GM19397 (cell line): ENCODE measurements at regions not wholly inside any gene's neighbourhood (a gene's known extent, or its start where the extent isn't known, plus 50 kb on each side); places are given as distances from the start of the nearest gene placed in this dataset.
"Not testable (repeated sequence)": the region's sequence is repeated elsewhere in the genome, so short reads cannot be mapped to it uniquely, and the experiment has no call there.

Experiments
- ATAC-seq: cut with Tn5 transposase; IDR thresholded peaks from one replicate; pipeline ENCODE4 v1.9.1; 2021; ENCODE audit warnings: mild to moderate bottlenecking, moderate library complexity; ENCODE audit not compliant: unreplicated experiment

DNA sequence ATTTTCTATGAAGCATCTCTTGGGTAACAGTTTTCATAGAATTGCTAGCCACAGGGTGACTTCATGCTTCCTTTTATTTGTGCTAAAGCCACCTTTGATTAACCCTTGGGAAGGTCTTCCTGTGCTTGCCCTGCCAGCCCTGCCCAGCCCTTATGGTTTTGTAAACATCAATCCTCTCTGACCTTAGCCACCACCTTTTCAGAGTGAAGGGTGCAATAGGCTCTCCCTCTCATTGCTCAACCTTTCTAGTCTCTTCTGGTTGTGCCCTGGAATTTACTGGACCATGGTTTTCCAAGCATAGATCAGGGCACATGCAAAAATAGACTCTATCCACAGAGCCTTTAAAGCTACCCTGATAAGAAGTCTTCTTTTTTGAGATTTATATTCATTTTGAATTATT, 77.7 kb upstream of the FRMD6 start:
- ATAC-seq = no peak

DNA sequence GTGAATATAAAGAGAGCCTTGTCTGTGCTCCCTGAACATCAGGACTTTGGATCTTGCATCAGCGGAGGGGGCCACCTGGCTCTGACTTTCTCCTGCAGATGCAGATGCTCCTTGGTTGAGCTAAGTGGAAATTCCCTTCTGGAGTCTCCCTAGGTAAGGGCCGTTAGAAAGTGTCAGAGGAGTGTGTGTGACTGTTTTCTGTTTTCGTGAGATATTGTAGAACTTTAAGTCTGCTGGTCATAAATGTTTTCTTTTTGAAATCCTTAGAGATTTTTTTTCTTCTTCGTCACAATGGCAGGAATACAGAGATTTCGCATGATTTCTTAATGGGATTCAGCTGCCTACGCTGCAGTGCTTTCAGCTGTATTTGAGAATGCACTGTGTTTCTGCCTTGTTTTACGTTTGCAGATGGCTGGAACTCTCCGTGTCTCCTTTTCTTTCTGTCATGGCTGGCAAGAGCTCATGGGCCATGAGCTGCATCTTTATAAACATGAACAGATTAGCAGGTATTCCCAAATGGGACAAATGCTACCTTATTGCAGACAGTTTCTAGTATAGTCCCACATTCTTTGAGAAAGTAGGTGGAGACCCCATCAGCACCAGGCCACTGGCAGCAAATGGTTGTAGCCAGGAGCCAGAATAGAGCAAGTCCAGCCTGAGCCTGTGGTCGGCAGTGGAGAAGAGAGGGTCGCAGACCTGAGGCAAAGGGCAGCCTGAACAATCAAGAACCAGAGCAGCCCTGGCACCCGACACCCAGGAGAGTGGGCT, 76.2 kb upstream of the FRMD6 start:
- ATAC-seq = no peak

DNA sequence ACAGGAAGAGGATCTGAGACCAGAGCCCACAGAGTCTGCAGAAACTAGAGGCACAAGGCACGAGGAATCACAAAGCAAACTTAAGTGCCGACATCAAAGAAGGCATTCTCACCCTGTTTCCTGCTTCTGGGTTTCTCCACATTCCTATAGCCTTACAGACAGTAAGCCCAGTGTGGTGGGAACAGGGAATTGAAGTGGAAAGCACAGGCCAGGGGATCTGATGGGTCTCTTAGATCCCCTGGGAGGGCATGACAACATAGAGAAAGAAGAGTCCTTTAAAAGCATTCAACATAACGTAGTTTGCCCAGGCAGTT, 75.6 kb upstream of the FRMD6 start:
- no peak for ATAC-seq

DNA sequence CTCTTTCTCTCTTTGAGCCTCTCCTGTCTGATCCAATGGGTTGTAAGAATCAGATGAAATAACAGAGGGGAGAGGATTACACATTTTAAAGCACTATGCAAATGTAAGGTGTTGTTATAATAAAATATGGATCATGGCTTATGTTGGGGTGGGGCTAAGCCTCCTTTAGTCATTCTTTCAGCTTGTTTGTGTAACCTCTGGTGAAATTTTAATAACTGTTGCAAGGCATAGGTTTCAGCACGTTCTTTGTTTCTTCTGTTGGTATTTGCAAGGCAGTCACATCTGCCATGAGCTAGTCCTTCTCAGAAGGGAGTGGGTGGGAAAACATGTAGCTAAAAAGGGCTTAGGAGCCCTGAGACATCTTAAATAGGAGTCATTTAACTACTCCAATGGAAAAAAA, 74.8 kb upstream of the FRMD6 start:
- no peak for ATAC-seq

DNA sequence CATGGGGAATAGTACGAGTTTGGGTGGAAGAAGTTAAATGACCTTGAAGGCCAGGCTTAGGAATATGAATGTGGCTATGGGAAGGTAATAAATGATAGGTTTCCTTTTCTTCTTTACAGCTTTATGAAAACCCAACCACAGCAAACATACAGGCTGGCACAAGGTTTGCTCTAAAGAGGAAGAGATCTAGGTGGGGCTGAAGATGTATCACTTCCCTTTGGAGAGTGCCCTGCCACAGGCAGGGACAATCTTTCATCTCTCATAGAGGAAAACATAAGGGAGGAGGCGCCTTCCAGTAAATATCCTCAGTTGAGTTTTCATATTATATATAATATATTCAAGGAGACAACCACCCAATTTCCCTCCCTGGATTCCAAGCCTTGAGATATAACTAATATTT, 72.9 kb upstream of the FRMD6 start:
- no peak for ATAC-seq

DNA sequence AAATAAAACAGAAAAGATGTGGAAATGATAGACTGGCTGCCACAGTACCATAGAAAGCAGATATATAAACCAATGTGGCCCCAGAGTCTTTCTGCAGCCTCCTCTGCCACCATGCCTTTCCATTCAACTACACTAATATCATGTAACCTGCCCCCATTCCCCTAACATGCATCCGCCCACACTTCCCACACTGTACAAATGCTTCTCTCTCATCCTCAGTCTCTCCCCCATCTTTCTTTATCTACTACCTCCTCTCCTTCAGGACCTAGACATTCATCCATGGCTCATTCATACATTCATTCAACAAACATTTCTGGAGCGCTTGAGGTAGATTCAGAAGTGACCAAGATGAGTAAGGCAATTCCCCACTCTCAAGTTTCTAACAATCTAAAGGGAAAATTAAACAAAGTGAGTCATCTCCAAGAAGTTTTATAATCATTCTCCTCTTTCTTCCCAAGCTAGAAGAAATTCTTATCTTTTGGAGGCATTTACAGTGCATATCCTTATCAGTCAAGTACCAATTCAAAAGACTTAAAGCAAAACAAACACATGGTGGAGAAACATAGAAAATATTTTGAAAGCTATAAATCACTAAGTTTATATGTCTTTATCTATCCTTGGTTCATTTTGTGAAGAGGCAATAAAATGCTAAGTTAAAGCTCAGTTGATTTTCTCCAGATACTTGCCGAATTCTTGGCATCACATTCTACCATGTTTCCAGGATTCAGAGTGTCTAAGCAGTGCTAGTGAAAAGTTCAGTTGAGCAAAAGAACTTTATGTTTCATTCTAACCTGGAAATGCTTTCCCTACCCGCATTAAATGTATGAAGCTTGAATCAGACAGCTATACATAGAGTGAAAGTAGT, 70.5 kb upstream of the FRMD6 start:
- ATAC-seq = no peak

DNA sequence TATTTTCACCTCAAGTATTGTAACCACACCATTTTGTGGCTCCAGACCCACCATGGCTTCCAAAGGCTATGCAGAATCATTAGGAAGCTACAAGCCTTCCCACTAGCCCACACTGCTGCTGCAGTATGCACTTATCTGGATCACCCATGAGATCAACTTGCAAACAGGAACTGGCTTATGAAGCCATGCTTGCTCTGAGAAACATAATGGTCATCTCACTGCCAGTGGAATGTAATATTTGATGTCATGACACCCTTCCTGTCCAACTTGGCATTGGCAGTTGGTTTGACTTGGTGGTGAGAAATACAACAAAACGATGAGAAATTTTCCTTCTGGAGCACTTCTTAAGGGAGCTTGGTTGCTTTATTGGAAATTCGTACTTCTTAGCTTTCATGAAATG, 69.3 kb upstream of the FRMD6 start:
- no peak for ATAC-seq

DNA sequence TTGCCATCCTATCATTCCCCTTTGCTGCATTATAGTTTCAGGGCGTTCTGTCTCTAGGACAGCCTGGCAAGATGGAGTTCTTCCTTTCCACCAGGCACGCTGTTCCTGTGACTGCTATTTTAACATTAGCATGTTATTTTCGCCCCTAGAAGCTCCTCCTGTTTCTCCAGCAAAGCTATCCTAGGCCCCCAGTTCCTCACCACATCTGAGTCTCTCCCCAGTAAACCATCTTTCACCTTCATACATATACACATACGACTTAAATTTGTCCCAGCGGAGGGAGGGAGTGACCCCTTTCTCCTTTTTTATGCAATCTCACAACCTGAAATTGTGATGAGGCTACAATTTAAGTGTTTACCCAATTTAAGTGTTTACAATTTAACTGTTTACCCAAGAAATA, 66.7 kb upstream of the FRMD6 start:
- no peak for ATAC-seq

DNA sequence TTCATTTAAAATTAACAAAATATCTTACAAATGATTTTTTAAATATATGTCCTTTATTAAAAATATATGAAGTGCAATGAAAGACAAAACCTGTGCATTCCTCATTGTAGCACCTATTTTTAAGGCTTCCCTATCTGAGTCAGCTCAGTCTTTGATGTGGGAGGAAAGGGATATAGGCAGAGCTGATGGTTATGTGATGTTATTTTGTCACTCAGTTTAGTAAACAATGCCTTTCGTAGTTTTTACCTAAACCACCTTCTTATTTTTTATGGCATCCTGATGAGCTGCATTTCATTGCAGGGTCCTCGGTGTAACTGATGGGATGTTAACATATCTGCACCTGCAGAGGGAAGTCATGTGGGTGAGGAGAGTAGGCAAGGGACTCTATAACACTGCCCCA, 58.9 kb upstream of the FRMD6 start:
- no peak for ATAC-seq

DNA sequence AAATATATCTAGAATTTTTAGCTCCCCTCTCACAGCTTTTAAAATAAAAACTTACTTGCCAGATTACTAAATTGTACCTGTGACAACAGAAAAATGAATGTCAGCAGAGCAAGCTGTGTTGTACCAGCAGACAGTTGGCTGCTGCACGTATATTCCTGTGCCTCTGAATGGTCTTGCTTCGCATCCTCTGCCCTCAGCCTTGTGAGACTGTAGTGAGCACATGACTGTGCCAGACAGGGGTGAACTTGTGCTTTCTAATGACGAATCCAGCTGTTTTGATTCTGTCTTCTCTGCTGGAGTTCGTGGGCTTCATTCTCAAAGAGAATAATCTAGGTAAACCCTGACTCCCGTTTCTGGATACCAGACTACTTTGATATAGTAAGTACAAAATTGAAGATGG, 58.3 kb upstream of the FRMD6 start:
- ATAC-seq = no peak

DNA sequence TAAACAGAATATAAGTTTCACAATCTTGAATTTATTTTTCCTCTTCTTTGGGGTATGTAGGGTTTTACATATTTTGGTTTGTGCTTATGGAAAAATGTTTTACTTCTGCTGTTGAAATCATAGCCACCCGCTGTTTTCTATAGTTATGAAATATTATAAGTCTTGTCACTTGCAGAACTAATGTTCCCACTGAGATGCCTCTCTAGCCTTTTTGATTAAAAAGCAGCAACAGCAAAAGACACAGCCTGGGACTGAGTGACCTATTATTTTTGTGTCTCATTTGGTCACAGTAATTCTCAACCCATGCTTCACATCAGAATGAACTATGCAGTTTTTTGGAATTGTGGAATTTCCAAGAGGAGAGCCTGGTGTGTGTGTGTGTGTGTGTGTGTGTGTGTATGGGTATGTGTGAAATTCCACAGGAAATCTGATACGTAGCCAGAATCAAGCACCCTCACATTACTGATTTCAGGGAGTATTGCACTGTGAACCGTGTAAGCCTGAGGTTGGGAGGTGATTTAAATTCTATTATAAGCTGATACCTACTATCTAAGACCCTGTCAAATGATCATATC, 55.7 kb upstream of the FRMD6 start:
- no peak for ATAC-seq

DNA sequence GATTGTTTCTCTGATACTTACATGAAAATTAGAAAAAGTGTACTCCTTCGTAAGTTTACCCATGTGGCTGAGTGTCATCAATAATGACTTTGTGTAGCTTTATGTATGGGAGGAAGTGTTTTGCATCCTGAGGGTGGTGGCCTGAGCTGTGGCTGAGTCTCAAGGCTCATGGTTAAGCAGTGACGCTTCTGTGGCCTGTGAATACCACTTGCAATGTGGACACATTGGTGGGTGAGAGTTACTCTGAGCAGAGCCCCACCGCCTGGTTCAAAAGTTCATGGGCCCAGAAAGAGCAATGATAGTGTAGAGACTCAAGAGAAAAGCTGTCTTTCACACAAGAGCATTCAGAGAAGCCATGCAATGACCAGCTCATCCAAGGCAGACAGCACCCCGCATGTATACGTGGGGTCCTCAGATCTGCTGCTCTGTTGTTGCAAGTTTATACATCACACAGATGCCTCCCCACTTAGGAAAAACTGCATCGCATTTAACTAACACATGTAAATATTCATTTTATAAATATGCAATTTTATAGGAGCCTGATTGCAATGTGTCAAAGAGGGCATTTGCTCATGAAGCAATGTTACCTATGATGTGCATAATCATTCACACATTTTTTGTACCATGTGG, 55.1 kb upstream of the FRMD6 start:
- no peak for ATAC-seq

DNA sequence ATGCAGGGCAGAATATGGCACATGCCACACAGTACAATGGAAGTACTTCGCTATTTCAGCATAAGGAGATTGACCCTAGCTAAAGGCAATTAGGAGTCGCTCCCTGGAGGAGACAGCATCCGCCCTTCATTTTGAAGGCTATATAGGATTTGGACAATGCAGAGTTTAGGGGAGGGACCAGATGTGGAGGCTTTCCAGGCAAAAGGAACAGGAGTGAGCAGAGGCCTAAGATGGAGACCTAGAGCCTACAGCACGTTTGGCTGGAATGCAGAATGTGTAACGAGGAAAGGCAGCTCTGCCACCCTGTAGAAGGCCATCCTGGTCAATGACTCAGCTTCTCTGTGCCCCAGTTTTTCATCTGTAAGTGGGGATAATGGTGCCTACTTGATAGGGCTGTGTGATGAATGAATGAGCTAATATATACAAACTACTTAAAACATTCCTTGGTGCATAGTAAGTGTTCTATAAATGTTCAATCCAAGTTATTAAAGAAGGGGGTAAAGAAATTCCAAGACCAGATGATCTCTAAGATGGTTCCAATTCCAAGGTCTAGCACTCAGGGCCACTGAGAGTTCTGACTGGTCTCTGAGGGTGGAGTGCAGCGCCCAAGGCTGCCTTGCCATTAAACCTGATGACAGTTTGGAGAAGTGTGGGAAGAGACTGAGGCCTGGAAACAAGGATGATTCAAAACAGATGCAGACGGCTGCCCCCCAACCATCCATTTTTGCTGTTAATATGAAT, 54.3 kb upstream of the FRMD6 start:
- no peak for ATAC-seq

DNA sequence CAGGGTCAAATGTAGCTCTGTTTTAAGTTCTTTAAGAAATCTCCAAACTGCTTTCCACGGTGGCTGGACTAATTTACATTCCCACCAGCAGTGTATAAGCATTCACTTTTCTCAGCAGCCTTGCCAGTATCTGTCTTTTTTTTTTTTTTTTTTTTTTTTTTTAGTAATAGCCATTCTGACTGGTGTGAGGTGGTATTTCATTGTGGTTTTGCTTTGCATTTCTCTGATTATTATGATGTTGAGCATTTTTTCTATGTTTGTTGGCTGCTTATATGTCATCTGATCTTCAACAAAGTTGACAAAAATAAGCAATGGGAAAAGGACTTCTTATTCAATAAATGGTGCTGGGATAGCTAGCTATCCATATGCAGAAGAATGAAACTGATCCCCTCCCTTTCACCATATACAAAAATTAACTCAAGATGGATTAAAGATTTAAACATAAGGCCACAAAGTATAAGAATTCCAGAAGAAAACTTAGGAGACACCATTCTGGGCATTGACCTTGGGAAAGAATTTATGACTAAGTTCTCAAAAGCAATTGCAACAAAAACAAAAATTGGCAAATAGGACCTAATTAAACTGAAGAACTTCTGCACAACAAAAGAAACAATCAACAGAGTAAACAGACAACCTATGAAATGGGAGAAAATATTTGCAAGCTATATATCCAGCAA, 52.6 kb upstream of the FRMD6 start:
- not testable (repeated sequence) for ATAC-seq

DNA sequence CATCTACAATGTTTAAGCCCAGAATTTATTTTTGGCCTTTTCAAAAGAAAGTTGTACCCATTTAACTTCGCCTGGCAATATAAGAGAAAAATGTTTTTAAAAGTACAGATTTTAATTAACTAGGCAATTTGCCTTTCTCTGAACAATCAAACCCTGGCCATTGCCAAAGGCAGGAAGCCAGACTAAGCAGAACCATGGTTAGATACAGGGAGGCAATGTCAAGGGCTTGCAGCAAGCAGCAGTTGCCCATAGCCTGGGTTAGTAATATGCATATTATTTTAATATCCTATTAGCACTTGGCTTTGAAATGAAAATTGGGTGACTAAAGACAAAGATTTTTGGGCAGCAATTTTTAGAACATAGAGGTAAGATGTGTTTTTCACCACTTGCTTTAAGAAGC, 51.1 kb upstream of the FRMD6 start:
- no peak for ATAC-seq
